GM19452 (cell line): ENCODE measurements at regions not wholly inside any gene's neighbourhood (a gene's known extent, or its start where the extent isn't known, plus 50 kb on each side); places are given as distances from the start of the nearest gene placed in this dataset.
"Not testable (repeated sequence)": the region's sequence is repeated elsewhere in the genome, so short reads cannot be mapped to it uniquely, and the experiment has no call there.

Experiments
- ATAC-seq: cut with Tn5 transposase; IDR thresholded peaks from one replicate; pipeline ENCODE4 v1.9.1; 2021; ENCODE audit not compliant: unreplicated experiment

DNA sequence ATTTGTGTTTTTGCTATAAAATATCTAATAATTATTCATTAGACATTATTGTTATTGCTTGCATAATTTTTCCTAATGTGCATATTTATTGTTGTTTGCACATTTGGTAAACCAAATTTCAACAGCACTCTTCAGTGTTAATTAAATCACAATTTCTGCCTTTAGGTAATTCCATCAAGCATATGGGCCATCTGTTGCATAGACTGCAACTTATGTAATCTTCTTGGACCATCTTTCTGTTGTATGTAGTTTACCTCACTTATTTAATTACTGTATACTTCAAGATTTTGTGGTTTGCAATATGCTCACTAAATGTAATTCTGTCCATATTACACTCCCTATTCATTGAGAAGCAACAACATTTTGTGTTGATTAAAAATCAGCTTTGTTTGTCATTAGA is 1360.1 kb downstream of the REEP3 start:
- no peak for ATAC-seq

DNA sequence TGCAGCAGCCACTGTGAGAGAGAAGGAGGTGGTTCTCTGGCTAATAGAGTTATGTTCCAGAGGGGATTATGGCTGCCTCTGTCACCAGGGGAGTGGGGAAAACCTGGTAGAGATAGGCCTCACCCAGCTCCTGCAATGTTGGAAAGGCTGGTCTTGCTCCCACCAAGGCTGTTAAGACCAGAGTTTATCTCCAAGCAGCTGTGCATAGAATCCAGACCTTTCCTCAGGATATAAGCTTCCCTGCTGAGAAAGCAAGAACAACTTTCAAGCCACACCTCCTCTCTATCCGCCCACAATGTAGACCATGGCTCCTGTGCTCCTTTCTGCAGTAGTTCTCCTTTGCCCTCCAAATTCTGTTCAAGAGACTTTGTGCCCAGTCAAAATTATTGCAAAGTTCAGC is 1375.4 kb downstream of the REEP3 start:
- ATAC-seq: no peak

DNA sequence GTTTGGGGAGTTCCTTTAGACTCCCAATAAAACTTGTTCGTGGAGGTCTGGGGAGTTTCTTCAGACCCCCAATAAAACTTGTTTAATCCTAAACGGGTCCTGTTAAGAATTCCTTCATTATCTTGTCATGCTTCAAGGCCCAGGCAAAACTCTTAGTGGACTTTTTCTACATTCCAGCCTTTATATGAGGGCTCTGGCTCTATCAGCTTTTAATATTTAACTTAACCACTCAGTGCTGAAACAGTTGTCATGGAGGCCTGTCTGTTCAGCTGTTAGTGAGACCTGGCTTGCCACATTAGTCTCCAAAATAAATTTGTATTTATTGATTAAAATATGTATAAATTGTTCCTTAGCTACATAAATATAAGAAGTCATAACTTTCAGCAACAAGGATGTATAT is 1385.1 kb downstream of the REEP3 start:
- ATAC-seq: not testable (repeated sequence)

DNA sequence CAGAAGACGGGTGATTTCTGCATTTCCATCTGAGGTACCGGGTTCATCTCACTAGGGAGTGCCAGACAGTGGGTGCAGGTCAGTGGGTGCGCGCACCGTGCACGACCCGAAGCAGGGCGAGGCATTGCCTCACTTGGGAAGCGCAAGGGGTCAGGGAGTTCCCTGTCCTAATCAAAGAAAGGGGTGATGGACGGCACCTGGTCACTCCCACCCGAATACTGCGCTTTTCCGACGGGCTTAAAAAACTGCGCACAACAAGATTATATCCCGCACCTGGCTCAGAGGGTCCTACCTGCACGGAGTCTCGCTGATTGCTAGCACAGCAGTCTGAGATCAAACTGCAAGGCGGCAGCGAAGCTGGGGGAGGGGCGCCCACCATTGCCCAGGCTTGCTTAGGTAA is 1403.1 kb downstream of the REEP3 start:
- not testable (repeated sequence) for ATAC-seq

DNA sequence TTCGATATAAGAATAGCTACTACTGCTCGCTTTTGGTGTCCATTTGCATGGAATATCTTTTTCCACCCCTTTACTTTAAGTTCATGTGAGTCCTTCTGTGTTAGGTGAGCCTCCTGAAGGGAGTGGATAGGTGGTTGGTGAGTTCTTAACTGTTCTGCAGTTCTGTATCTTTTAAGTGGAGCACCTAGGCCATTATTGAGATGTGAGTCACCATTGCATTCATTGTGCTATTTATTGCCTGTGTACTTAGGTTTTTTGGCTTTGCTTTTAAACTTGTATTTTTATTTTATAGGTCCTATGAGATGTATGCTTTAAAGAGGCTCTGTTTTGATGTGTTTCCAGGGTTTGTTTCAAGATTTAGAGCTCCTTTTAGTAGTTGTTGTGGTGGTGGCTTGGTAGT is 1430.8 kb downstream of the REEP3 start:
- no peak for ATAC-seq

DNA sequence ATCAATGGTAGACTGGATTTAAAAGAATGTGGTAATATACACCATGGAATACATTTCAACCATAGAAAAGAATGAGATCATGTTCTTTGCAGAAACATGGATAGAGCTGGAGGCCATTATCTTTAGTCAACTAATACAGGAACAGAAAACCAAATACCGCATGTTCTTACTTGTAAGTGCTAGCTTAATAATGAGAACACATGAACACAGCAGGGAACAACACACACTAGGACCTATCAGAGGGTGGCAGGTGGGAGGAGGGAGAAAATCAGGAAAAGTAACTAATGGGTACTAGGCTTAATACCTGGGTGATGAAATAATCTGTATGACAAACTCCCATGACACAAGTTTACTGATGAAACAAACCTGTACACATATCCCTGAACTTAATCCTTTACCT is 1435.2 kb downstream of the REEP3 start:
- no peak for ATAC-seq

DNA sequence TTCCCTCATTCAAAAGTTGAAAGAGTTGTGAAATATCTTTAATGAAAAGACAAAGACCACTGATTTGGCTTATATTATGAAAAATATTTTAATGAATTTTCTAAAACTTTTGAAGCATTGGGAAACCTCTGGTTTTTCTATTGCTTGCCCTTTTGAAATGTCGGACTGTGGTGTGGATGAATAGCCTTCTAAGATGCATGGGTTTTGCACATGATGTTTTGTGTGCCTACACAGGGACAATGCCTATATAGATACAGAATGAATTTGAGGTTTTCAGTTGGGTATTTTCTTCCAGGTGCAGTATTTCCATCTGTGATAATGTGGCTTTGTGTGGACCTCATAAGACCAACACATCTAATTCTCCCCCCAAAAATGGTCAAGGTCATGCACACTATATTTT is 1437.9 kb downstream of the REEP3 start:
- ATAC-seq: no peak

DNA sequence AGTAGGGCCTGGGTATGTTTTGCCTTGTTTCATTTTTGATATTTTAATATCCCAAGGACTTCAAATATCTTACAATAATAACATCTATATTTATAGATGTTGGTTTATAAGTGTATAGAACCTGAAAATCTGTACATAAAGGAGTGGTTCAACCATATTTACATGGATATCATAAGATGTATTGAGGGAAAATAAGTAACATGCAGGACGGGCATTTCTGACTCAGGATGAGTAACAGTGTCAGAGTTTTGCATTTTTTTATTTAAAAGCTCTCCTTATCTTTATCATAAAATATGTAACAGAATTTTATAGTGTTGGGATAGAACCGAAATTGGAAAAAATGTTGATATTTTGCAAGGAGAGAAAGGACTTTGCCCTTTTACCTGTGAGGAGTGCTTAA is 1438.7 kb downstream of the REEP3 start:
- no peak for ATAC-seq

DNA sequence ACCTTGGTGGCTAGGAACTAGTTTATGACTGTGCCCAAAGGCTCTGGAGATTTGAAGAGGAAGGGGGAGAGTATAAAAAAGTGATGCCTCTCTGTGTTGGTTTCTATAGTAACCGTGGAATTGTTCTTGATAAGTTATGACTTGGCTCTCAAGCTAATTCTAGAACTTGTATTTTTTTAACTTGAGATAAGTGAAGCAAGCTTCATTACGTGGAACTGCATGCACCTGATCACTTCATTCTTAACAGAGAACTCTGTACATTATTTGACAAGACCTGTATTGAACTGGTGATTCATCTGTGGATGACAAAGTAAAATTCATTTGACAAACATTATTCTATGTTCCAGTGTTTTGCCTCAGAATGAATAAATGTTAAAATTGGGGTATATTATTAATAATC is 1452.2 kb downstream of the REEP3 start:
- no peak for ATAC-seq

DNA sequence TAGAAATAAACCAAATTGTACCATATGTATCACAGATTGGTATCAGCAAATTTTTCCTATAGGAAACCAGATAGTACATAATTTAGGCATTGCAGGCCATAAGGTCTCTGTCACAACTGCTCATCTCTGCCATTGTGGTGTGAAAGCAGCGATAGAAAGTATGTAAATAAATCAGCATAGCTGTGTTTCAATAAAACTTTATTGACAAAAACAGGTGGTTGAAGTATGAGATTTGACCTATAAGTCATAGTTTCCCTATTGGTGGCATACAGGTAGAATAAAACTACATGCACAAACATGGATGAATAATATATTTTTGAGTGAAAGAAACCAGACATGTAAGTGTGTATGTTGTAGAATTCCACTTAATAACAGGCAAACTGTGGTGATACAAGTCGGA is 1454.9 kb downstream of the REEP3 start:
- ATAC-seq: no peak

DNA sequence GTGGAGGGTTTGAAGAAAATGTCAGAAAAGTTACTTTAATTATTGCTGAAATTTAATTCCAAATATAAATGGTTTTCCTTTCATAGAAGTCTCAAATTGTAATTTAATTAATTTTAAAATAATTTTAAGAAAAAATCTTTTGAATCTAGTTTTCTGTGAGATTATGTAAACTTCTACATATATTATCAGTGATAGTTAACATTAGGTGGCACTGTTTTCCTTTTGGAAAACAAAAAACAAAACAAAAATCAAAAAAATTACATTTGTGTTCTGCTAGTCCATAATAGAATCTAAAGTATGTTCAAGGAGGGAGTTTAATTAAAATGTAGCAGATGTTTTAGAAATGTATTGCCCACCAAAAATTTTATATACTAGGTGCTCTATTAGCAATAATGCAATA is 1456.7 kb downstream of the REEP3 start:
- no peak for ATAC-seq

DNA sequence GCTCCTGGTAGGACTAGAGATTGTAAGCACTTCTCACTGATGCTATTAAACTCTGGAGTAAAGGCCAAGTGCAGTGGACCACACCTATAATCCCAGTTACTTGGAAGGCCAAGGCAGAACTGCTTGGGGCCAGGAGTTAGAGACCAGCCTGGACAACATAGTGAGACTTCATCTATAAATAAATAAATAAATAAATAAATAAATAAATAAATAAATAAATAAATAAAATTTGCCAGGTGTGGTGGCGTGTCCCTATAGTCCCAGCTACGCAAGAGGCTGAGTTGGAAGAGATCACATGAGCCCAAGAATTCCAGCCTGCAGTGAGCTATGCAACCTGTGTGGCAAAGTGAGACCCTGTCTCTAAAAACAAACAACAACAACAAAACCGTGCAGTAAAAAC is 1475.7 kb downstream of the REEP3 start:
- no peak for ATAC-seq

DNA sequence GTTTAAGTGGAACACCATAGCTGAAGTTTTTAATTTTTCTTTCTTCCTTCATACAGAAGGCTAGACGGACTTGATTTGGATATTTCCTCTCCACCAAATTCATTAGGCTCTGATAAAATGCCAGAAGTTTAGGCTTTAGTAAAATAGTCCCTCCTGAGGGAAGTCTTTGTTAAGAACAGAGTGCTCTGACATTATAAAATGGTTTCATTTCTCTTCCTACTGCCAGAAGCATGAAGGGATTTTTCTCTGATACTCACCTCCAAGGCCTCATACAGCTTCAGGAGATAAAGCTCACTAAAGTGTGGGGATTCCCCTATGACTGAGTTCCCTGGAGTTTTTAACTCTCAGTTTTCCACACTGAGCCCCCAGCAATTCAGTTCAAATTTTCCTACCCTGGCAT is 1489.6 kb downstream of the REEP3 start:
- ATAC-seq: no peak

DNA sequence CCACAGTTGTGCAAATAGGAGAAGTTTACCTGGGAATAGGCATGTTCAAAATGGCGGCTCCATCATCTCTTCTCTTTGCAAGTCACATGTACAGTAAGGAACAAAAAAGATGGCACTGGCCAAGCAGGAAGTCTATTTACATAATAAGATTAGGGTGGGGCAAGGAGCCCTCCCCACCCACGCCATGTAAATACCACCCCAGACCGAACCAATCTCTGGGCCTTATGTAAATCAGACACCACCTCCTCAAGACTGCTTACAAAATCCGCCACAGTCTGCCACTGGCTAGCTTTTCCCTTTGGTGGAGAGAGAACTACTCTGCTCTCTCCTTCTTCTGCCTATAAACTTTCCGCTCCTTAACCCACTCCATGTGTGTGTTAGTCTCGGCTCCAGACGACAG is 1496.3 kb downstream of the REEP3 start:
- ATAC-seq: no peak

DNA sequence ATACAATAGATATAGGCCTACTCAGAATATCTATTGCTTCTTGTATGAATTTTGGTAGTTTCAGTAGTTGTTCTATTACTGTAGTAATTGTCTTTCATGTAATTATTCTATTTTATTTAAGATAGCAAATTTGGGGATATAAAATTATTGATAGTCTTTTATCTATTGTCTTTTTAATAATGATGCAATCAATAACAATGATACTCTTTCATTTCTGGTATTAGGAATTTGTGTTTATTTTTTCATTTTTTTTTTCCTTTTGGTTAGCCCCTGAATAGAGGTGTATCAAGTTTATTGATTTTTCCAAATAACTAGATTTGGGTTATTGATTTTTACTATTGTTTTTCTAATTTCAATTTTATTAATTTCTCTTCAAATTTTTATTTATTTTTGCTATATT is 1503.7 kb downstream of the REEP3 start:
- ATAC-seq: no peak

DNA sequence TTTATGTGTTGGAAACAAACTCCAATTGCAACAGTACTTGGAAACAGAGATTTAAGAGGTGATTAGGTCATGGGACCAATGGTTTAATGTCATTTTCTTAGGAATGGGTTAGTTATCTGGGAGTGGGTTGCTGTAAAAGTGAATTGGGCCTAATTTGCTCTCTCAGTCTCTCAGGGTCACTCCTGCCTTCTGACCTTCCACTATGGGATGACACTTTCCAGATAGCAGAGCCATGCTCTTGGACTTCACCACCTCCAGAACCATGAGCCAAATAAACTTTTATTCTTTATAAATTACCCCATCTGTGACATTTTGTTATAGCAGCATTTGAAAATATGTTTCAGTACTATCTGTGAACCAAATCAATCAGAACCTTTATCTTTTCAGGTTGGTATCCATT is 1509.1 kb downstream of the REEP3 start:
- ATAC-seq: no peak

DNA sequence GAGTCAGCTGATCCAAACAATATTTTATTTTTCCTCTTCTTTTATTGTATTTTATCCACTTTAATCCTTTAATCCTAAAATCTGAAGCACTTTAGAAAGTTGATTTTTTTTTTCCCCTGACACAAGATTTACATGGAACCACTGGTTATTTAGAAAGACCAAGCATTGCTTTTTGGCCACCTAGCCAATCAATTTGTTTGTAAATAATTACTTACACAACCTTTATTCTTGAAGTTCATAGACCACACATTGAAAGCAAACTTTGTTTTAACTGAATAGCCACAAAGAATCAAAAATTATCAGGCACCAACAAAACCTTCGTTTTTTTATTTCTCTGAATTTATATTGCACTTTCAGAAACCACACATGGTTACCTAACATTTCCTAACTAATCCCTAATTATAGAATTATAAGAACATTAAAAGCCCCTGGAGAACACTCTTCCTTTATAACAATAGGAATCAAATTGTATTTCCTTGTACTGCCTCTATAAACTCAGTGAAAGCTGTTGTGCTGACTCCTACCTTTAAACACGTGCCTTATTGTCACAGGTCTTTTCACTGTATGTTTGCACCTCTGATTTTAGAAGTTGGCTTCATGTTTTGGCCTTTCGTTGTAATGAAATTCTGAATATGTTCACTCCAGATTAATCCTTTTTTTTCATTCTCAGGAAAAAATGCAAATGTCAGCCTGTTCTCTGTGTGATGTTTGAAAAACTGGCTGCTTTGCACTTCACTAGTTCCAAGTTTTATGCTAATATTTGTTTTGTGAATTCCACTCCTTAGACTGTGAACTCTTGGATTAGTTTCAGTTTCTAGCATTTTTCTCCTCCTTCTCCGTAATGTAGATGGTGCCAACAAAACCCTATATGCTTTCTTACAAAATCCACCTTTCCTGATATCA is 1511.9 kb downstream of the REEP3 start:
- ATAC-seq: no peak

DNA sequence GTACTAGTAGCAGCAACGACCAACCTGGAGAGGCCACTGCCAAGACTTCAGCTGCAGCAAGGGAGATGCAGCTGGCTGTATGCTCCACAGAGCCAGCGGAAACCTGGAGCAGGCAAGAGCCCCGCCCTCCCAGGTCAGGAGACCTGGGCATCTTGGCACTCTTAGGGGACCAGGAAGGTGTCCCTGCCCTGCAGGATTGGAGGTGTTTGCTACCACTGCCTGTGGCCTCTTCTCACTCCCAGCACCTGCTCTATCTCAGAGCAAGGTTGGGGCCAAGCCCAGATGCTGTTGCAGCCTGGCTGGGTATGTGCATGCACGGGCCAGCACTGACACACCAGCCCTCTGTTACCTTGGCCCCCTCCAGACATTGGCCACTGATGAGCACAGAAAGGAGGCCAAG is 1512.8 kb downstream of the REEP3 start:
- ATAC-seq: no peak

DNA sequence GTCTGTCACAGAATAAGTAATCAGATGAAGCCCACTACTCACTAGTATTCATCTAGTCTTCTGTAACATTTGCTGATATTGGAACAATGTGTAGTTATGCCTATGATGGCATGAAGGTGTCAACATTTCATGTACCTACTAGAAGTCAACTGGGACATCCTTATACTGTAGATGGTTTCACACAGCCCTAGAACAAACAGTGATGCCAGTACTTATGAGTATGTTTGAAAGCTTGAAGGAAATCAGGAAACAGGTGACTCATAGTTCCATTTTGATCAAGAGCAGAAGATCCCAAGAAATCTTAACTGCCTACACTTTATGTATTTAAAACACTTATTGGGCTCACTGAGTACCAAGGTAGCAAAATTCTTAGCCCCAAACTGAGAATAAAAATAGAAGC is 1519.6 kb downstream of the REEP3 start:
- ATAC-seq: no peak

DNA sequence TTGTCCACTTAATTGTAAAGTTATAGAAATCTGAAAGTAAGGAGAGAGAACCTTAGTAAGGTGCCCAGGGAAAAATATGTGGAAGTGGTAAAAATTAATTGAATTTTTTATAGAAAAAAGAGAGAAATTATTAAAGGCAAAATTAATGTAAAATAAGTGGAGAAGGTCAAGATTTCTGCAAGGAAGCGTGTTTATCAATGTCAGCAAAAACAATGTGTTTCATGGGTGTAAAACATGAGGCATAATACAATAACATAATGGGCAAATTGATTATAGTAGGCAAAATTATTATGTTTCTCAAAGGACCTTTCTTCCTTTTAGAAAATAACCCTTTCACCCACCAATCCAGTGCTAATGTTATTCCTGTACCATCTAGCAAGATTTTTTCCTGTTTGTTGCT is 1520.1 kb downstream of the REEP3 start:
- no peak for ATAC-seq

DNA sequence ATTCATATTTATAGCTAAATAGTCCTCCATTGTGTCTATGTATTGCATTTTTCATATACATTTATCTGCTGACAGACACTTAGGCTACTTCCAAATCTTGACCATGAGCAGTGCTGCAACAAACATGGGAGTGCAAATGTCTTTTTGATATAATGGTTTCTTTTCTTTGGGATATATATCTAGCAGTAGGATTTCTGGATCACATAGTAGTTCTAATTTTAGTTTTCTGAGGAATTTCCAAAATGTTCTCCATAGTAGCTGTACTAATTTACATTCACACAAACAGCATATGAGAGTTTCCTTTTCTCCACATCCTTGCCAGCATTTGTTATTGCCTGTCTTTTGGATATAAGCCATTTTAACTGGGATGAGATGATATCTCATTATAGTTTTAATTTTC is 1521.3 kb downstream of the REEP3 start:
- ATAC-seq: no peak

DNA sequence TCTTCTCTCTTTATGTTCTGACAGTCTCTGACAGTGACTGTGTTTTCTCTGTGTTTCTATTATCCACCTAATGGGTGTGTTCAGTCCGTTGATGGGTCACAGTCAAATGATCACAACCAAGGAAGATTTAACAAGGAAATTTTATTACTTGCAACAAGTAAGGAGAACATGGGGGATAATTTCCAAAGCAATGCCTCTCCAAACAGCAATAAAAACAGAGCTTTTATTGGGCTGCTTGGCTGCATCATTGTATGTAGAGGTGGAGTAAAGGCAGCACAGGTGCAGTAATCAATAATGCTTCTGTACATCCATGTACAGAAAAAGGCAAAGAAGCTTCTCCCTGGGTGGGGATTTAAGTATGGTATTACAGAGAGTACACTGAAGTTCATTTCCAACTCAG is 1525.6 kb downstream of the REEP3 start:
- ATAC-seq: no peak

DNA sequence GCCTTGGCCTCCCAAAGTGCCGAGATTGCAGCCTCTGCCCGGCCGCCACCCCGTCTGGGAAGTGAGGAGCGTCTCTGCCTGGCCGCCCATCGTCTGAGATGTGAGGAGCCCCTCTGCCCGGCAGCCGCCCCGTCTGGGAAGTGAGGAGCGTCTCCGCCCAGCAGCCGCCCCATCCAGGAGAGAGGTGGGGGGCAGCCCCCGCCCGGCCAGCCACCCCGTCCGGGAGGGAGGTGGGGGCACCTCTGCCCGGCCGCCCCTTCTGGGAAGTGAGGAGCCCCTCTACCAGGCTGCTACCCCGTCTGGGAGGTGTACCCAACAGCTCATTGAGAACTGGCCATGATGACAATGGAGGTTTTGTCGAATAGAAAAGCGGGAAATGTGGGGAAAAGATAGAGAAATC is 1530.9 kb downstream of the REEP3 start:
- ATAC-seq: not testable (repeated sequence)
